HG03045 (cell line): ENCODE measurements at regions not wholly inside any gene's neighbourhood (a gene's known extent, or its start where the extent isn't known, plus 50 kb on each side); places are given as distances from the start of the nearest gene placed in this dataset.
"Not testable (repeated sequence)": the region's sequence is repeated elsewhere in the genome, so short reads cannot be mapped to it uniquely, and the experiment has no call there.

Experiments used
- ATAC-seq: cut with Tn5 transposase; IDR thresholded peaks from one replicate; pipeline ENCODE4 v1.9.1; 2021; ENCODE audit warnings: mild to moderate bottlenecking, moderate library complexity; ENCODE audit not compliant: unreplicated experiment

GRCh38 chr18:66895631-66896030, 291.7 kb upstream of the CDH19 start:
- no peak for ATAC-seq

GRCh38 chr18:66894851-66895250, 291.0 kb upstream of the CDH19 start:
- ATAC-seq, result no peak

GRCh38 chr18:66892388-66892787, 288.5 kb upstream of the CDH19 start:
- ATAC-seq, result not testable (repeated sequence)

- no peak for ATAC-seq
Observed at GRCh38 chr18:66874812-66875474, 271.1 kb upstream of the CDH19 start.

GRCh38 chr18:66874375-66874774, 270.5 kb upstream of the CDH19 start:
- no peak for ATAC-seq

- ATAC-seq, result no peak
Observed at GRCh38 chr18:66873899-66874298, 270.0 kb upstream of the CDH19 start.

GRCh38 chr18:66872277-66872676, 268.4 kb upstream of the CDH19 start:
- no peak for ATAC-seq

- no peak for ATAC-seq
Observed at GRCh38 chr18:66867653-66868052, 263.8 kb upstream of the CDH19 start.

- ATAC-seq, result not testable (repeated sequence)
Observed at GRCh38 chr18:66866427-66866940, 262.6 kb upstream of the CDH19 start.

- no peak for ATAC-seq
Observed at GRCh38 chr18:66838340-66838987, 234.6 kb upstream of the CDH19 start.

- no peak for ATAC-seq
Observed at GRCh38 chr18:66833646-66834045, 229.8 kb upstream of the CDH19 start.

- no peak for ATAC-seq
Observed at GRCh38 chr18:66826211-66826610, 222.3 kb upstream of the CDH19 start.

- ATAC-seq, result no peak
Observed at GRCh38 chr18:66825347-66825746, 221.5 kb upstream of the CDH19 start.

- no peak for ATAC-seq
Observed at GRCh38 chr18:66819235-66819634, 215.3 kb upstream of the CDH19 start.

- ATAC-seq, result no peak
Observed at GRCh38 chr18:66813138-66813537, 209.2 kb upstream of the CDH19 start.

- no peak for ATAC-seq
Observed at GRCh38 chr18:66795051-66795450, 191.2 kb upstream of the CDH19 start.

GRCh38 chr18:66792466-66792865, 188.6 kb upstream of the CDH19 start:
- ATAC-seq, result no peak

GRCh38 chr18:66780609-66781008, 176.7 kb upstream of the CDH19 start:
- no peak for ATAC-seq

- ATAC-seq, result no peak
Observed at GRCh38 chr18:66778048-66778447, 174.2 kb upstream of the CDH19 start.

- no peak for ATAC-seq
Observed at GRCh38 chr18:66769375-66769774, 165.5 kb upstream of the CDH19 start.

GRCh38 chr18:66764230-66764629, 160.3 kb upstream of the CDH19 start:
- ATAC-seq, result no peak

- ATAC-seq, result no peak
Observed at GRCh38 chr18:66761166-66761565, 157.3 kb upstream of the CDH19 start.

GRCh38 chr18:66760559-66760958, 156.7 kb upstream of the CDH19 start:
- no peak for ATAC-seq
